Esophagus muscularis mucosa (tissue), 4 donors: ENCODE measurements at regions not wholly inside any gene's neighbourhood (a gene's known extent, or its start where the extent isn't known, plus 50 kb on each side); places are given as distances from the start of the nearest gene placed in this dataset.
"Not testable (repeated sequence)": the region's sequence is repeated elsewhere in the genome, so short reads cannot be mapped to it uniquely, and the experiment has no call there.

Source experiments
- DNase-seq: peaks from one replicate; pipeline ENCODE4 v3.0.0-alpha.2; 2017; ENCODE audit errors: extremely low spot score
- H3K27ac ChIP-seq, 4 donors: fragments of 200-600 bp; sonication (generic); replicated peaks in 1 of 4; 1 replicate in 3 of 4; 2 replicates in 1 of 4; pipeline ENCODE4 v1.5.1; 2016 to 2019; ENCODE audit warnings: mild to moderate bottlenecking in 1 of 4
- H3K27me3 ChIP-seq, 4 donors: fragments of 200-600 bp; sonication (generic); one replicate each; pipeline versions ENCODE4 v1.5.1 to v1.6.0; 2016 to 2019
- H3K36me3 ChIP-seq, 4 donors: fragments of 200-600 bp; sonication (generic); one replicate each; pipeline ENCODE4 v1.5.1; 2016 to 2019
- H3K4me1 ChIP-seq, 4 donors: fragments of 200-600 bp; sonication (generic); one replicate each; pipeline ENCODE4 v1.5.1; 2016 to 2019
- H3K4me3 ChIP-seq, 4 donors: fragments of 200-600 bp; sonication (generic); 1 replicate in 2 of 4; 2 replicates in 2 of 4; pipeline ENCODE4 v1.5.1; 2016 to 2019; ENCODE audit warnings: mild to moderate bottlenecking in 4 of 4, moderate library complexity in 1 of 4
- H3K9me3 ChIP-seq, 4 donors: fragments of 200-600 bp; sonication (generic); 1 replicate in 3 of 4; 2 replicates in 1 of 4; pipeline ENCODE4 v1.5.1; 2016 to 2019
- EP300 ChIP-seq: sonication (generic); formaldehyde crosslinking; IDR thresholded peaks from one replicate; pipeline ENCODE4 v1.6.1; 2017; ENCODE audit warnings: antibody characterized with exemption
- POLR2A ChIP-seq: fragments of 450-650 bp; IDR thresholded peaks from one replicate; pipeline ENCODE4 v1.6.1; 2017; ENCODE audit warnings: antibody characterized with exemption, moderate library complexity, mild to moderate bottlenecking, low read depth
- POLR2AphosphoS5 ChIP-seq, 2 donors: sonication (generic); formaldehyde crosslinking; IDR thresholded peaks; one replicate each; pipeline ENCODE4 v1.6.1; 2017; ENCODE audit warnings: antibody characterized with exemption in 2 of 2
- WGBS: methylation state at CpG from one replicate; pipeline ENCODE4 v1.1.5; 2018; 5-methylcytosine and 5-hydroxymethylcytosine counted together
- intact Hi-C: fragments of 100-400 bp; cut with DNase I; formaldehyde crosslinking; loops from one replicate; pipeline ENCODE4 v1.15.1; 2023
- TF ChIP-seq, protein P1 (sequence below), 3 experiments: fragments of 200-600 bp in 2 of 3; fragments of 450-650 bp in 1 of 3; sonication (generic) in 2 of 3; IDR thresholded peaks; one replicate each; pipeline ENCODE4 v1.5.1; 2017 to 2019; ENCODE audit warnings: antibody characterized with exemption in 3 of 3, mild to moderate bottlenecking in 2 of 3, moderate library complexity in 1 of 3

GRCh38 chr1:234955107-234955731 lies 173.4 kb downstream of the TOMM20 start:
- peak; percentile 48 to 72 for TF ChIP-seq POLR2AphosphoS5 (IDR thresholded peaks at IDR 0.05)
- TF ChIP-seq, protein P1, sequence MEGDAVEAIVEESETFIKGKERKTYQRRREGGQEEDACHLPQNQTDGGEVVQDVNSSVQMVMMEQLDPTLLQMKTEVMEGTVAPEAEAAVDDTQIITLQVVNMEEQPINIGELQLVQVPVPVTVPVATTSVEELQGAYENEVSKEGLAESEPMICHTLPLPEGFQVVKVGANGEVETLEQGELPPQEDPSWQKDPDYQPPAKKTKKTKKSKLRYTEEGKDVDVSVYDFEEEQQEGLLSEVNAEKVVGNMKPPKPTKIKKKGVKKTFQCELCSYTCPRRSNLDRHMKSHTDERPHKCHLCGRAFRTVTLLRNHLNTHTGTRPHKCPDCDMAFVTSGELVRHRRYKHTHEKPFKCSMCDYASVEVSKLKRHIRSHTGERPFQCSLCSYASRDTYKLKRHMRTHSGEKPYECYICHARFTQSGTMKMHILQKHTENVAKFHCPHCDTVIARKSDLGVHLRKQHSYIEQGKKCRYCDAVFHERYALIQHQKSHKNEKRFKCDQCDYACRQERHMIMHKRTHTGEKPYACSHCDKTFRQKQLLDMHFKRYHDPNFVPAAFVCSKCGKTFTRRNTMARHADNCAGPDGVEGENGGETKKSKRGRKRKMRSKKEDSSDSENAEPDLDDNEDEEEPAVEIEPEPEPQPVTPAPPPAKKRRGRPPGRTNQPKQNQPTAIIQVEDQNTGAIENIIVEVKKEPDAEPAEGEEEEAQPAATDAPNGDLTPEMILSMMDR (IDR thresholded peaks at IDR 0.05): no peak
- Histone ChIP-seq H3K27me3 (no peaks in the 10 kb centered on the region), H3K4me3 (no peak overlapping the region), H3K4me1 (peaks cover 19 to 46% (median 38%) of the 10 kb centered on the region in 4 donors), H3K27ac (peak overlapping the region; percentile 48 to 89 (median 80)), H3K9me3 (no peaks in the 10 kb centered on the region), H3K36me3 (no peaks in the 10 kb centered on the region)
- WGBS: 71% methylated on average over 11 of the region's 11 CpGs
- no peak for DNase-seq
- intact Hi-C loops: no loop called here

DNA sequence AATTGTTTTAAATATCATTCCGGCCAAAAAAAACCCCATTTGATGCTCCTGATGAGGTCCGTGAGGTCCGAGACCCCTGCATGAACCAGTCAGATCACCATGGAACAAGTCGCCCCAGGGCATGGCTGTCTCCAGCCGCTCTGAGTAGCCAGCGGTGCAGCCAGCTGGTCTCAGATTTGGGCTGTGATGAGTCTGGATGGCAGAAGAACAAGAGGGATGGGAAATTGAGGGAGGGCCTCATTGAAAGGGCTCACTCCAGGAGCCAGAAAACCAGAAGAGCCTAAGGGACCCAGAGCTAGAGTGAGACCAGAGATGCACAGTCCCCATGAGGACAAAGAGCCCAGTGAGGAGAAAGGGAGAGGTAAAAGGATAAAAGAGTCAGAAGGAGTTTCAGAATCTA lies 174.0 kb downstream of the TOMM20 start:
- intact Hi-C loops: no loop called here
- Histone ChIP-seq H3K27ac (peak overlapping the region; percentile 48 to 89 (median 72)), H3K27me3 (no peaks in the 10 kb centered on the region), H3K4me1 (peaks cover 19 to 46% (median 38%) of the 10 kb centered on the region in 4 donors), H3K36me3 (no peaks in the 10 kb centered on the region), H3K4me3 (no peak overlapping the region), H3K9me3 (no peaks in the 10 kb centered on the region)
- DNase-seq: no peak
- WGBS: 97% methylated on average over 6 of the region's 6 CpGs
- TF ChIP-seq EP300 (no peak), POLR2AphosphoS5 (IDR thresholded peaks at IDR 0.05) (no peak), POLR2A (no peak)
- TF ChIP-seq, protein P1 (IDR thresholded peaks at IDR 0.05): no peak

GRCh38 chr1:234953655-234954405 lies 174.8 kb downstream of the TOMM20 start:
- intact Hi-C loops: no loop called here
- Histone ChIP-seq H3K27me3 (no peaks in the 10 kb centered on the region), H3K9me3 (no peaks in the 10 kb centered on the region), H3K27ac (peak overlapping the region in 1 of 4 donors; percentile 84), H3K4me3 (no peak overlapping the region), H3K36me3 (no peaks in the 10 kb centered on the region), H3K4me1 (peaks cover 19 to 41% (median 38%) of the 10 kb centered on the region in 4 donors)
- no peak for TF ChIP-seq POLR2AphosphoS5 (IDR thresholded peaks at IDR 0.05)
- TF ChIP-seq, protein P1 (IDR thresholded peaks at IDR 0.05): no peak
- no peak for TF ChIP-seq EP300
- no peak for TF ChIP-seq POLR2A
- WGBS: 83% methylated on average over 13 of the region's 13 CpGs
- DNase-seq: no peak

GRCh38 chr1:234950598-234950997 lies 178.0 kb downstream of the TOMM20 start:
- Histone ChIP-seq H3K4me1 (peaks cover 8 to 14% (median 12%) of the 10 kb centered on the region in 4 donors), H3K27me3 (no peaks in the 10 kb centered on the region), H3K27ac (no peak overlapping the region), H3K4me3 (no peak overlapping the region), H3K36me3 (no peaks in the 10 kb centered on the region), H3K9me3 (no peaks in the 10 kb centered on the region)
- no peak for DNase-seq
- intact Hi-C loops: no loop called here
- TF ChIP-seq EP300 (no peak), POLR2AphosphoS5 (IDR thresholded peaks at IDR 0.05) (no peak), POLR2A (no peak)
- TF ChIP-seq, protein P1 (IDR thresholded peaks at IDR 0.05): no peak

GRCh38 chr1:234949528-234949927 lies 179.1 kb downstream of the TOMM20 start:
- H3K27me3 ChIP-seq, DNase-seq, intact Hi-C loops, H3K36me3 ChIP-seq, H3K27ac ChIP-seq, H3K9me3 ChIP-seq, H3K4me3 ChIP-seq: not testable (repeated sequence)
- 94% methylated on average over 6 of the region's 6 CpGs for WGBS
- peaks cover 1 to 10% (median 3%) of the 10 kb centered on the region in 4 donors for H3K4me1 ChIP-seq
